ENCODE measurements at regions not wholly inside any gene's neighbourhood (a gene's known extent, or its start where the extent isn't known, plus 50 kb on each side); places are given as distances from the start of the nearest gene placed in this dataset.

DNA sequence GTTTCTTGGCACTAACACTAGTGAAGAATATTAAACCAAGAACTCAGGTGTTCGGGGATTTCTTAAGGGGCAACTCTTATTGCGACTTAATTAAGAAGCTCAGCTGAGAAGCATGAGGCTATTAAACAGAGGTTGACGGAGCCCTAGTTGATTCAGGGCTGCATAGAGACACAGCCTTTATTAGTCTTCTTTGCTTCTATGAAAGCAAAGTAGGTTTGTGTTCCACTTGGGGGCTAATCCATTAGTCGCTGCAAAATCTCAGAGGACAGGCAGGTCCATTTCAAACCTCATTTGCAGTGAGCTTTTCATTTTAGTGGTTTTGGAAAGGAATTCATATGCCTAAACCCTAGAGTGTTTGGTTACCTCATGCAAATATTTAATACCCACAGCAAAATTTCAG lies 506.6 kb upstream of the SULF2 start:
- no peak for TF ChIP-seq ARNT (IDR thresholded peaks at IDR 0.05)
- TF ChIP-seq HDGF (IDR thresholded peaks at IDR 0.05; ENCODE audit: borderline replicate concordance), result no peak
- no peak for TF ChIP-seq BHLHE40 (IDR thresholded peaks at IDR 0.05; ENCODE audit: borderline replicate concordance)
- no peak for TF ChIP-seq FOXK2 (IDR thresholded peaks at IDR 0.05)
- TF ChIP-seq PKNOX1 (IDR thresholded peaks at IDR 0.05), result no peak
- no peak for TF ChIP-seq FOXM1 (IDR thresholded peaks at IDR 0.05; ENCODE audit: borderline replicate concordance)
- TF ChIP-seq ELF4 (IDR thresholded peaks at IDR 0.05), result no peak
- TF ChIP-seq TARDBP (IDR thresholded peaks at IDR 0.05), result no peak
- TF ChIP-seq FOXA1 (IDR thresholded peaks at IDR 0.05), result no peak
- no peak for TF ChIP-seq NFRKB (IDR thresholded peaks at IDR 0.05)
- no peak for TF ChIP-seq SP1 (IDR thresholded peaks at IDR 0.05)
- no peak for TF ChIP-seq SUZ12 (IDR thresholded peaks at IDR 0.05)
- no peak for TF ChIP-seq CTBP1 (IDR thresholded peaks at IDR 0.05; ENCODE audit: borderline replicate concordance)
- no peak for TF ChIP-seq L3MBTL2 (conservative IDR thresholded peaks at IDR 0.05)

All from HEK293T (cell line).